DOHH2 (cell line): ENCODE measurements at regions not wholly inside any gene's neighbourhood (a gene's known extent, or its start where the extent isn't known, plus 50 kb on each side); places are given as distances from the start of the nearest gene placed in this dataset.
"Not testable (repeated sequence)": the region's sequence is repeated elsewhere in the genome, so short reads cannot be mapped to it uniquely, and the experiment has no call there.

Experiments
- H3F3A ChIP-seq: fragments of 200-600 bp; sonication (generic), shearing (Covaris generic); 2 replicates; pipeline ENCODE4 v1.6.0; 2016; ENCODE audit warnings: antibody characterized with exemption, mild to moderate bottlenecking; ENCODE audit not compliant: control insufficient read depth, insufficient read depth
- H3K27ac ChIP-seq: fragments of 200-600 bp; sonication (generic); 2 replicates; pipeline ENCODE4 v1.5.1; 2014; ENCODE audit warnings: low read depth, mild to moderate bottlenecking, low read length, moderate library complexity
- H3K27me3 ChIP-seq: fragments of 200-600 bp; sonication (generic); 2 replicates; pipeline ENCODE4 v1.6.1; 2014; ENCODE audit warnings: mild to moderate bottlenecking, low read length, mixed read lengths; ENCODE audit not compliant: control insufficient read depth
- H3K36me3 ChIP-seq: fragments of 200-600 bp; sonication (generic); 2 replicates; pipeline ENCODE4 v1.6.1; 2014; ENCODE audit warnings: mild to moderate bottlenecking, low read length, moderate library complexity, mixed read lengths; ENCODE audit not compliant: control insufficient read depth
- H3K4me1 ChIP-seq: fragments of 200-600 bp; sonication (generic); 2 replicates; pipeline ENCODE4 v1.6.1; 2014; ENCODE audit warnings: mild to moderate bottlenecking, low read length, mixed read lengths; ENCODE audit not compliant: control insufficient read depth
- H3K4me2 ChIP-seq: fragments of 200-600 bp; sonication (generic); 2 replicates; pipeline ENCODE4 v1.6.0; 2014; ENCODE audit warnings: mild to moderate bottlenecking, low read length, moderate library complexity
- H3K4me3 ChIP-seq: fragments of 200-600 bp; sonication (generic); 2 replicates; pipeline ENCODE4 v1.5.1; 2014; ENCODE audit warnings: mild to moderate bottlenecking, low read length, mixed read lengths
- H3K79me2 ChIP-seq: fragments of 200-600 bp; sonication (generic); 2 replicates; pipeline ENCODE4 v1.6.1; 2014; ENCODE audit warnings: mild to moderate bottlenecking, low read length, mixed read lengths; ENCODE audit not compliant: control insufficient read depth
- H3K9me2 ChIP-seq: fragments of 200-600 bp; sonication (generic); replicated peaks from 2 replicates; pipeline ENCODE4 v1.6.1; 2014; ENCODE audit warnings: mild to moderate bottlenecking, low read length, mixed read lengths; ENCODE audit not compliant: control insufficient read depth
- H3K9me3 ChIP-seq: fragments of 200-600 bp; sonication (generic); 2 replicates; pipeline ENCODE4 v1.6.1; 2014; ENCODE audit warnings: antibody characterized with exemption, low read length, mixed read lengths; ENCODE audit not compliant: control insufficient read depth, insufficient read depth
- H4K20me1 ChIP-seq: fragments of 200-600 bp; sonication (generic); 2 replicates; pipeline ENCODE4 v1.6.0; 2014; ENCODE audit warnings: low read depth, mild to moderate bottlenecking, antibody characterized with exemption, low read length, moderate library complexity; ENCODE audit not compliant: control insufficient read depth, insufficient read depth
- EZH2phosphoT487 ChIP-seq: fragments of 200-600 bp; sonication (generic); IDR thresholded peaks from 2 replicates; pipeline ENCODE4 v1.6.1; 2017; ENCODE audit warnings: borderline replicate concordance, mild to moderate bottlenecking, antibody characterized with exemption, low read length, moderate library complexity, mixed read lengths
- TF ChIP-seq, protein P1 (sequence below): fragments of 200-600 bp; sonication (generic); IDR thresholded peaks from one replicate; pipeline ENCODE4 v1.5.1; 2014; ENCODE audit warnings: antibody characterized with exemption, mild to moderate bottlenecking, low read depth, low read length; ENCODE audit not compliant: poor library complexity, severe bottlenecking

DNA sequence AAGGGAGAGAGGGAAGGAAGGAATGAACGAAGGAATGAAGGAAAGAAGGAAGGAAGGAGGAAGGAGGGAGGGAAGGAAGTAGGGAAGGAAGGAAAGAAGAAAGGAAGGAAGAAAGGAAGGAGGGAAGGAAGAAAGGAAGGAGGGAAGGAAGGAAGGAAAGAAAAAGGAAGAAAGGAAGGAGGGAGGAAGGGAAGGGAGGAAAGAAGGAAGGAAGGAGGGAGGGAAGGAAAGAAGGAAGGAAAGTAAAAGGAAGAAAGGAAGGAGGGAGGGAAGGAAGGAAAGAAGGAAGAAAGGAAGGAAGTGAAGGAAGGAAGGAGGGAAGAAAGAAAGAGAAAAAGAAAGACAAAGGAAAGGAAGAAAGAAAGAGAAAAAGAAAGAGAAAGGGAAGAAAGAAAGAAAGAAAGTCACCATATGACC lies 442.4 kb downstream of the RBFOX1 start:
- no peak for TF ChIP-seq EZH2phosphoT487
- TF ChIP-seq, protein P1, sequence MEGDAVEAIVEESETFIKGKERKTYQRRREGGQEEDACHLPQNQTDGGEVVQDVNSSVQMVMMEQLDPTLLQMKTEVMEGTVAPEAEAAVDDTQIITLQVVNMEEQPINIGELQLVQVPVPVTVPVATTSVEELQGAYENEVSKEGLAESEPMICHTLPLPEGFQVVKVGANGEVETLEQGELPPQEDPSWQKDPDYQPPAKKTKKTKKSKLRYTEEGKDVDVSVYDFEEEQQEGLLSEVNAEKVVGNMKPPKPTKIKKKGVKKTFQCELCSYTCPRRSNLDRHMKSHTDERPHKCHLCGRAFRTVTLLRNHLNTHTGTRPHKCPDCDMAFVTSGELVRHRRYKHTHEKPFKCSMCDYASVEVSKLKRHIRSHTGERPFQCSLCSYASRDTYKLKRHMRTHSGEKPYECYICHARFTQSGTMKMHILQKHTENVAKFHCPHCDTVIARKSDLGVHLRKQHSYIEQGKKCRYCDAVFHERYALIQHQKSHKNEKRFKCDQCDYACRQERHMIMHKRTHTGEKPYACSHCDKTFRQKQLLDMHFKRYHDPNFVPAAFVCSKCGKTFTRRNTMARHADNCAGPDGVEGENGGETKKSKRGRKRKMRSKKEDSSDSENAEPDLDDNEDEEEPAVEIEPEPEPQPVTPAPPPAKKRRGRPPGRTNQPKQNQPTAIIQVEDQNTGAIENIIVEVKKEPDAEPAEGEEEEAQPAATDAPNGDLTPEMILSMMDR, result no peak
- Histone ChIP-seq H4K20me1 (no peaks in the 10 kb centered on the region), H3K27ac (no peak overlapping the region), H3K4me2 (no peak overlapping the region), H3K4me3 (no peak overlapping the region), H3F3A (no peaks in the 10 kb centered on the region), H3K9me2 (no peaks in the 10 kb centered on the region), H3K79me2 (no peaks in the 10 kb centered on the region), H3K27me3 (no peaks in the 10 kb centered on the region), H3K9me3 (peaks cover 2% of the 10 kb centered on the region; the same call in 1 of the 2 replicates), H3K4me1 (no peaks in the 10 kb centered on the region), H3K36me3 (no peaks in the 10 kb centered on the region)

DNA sequence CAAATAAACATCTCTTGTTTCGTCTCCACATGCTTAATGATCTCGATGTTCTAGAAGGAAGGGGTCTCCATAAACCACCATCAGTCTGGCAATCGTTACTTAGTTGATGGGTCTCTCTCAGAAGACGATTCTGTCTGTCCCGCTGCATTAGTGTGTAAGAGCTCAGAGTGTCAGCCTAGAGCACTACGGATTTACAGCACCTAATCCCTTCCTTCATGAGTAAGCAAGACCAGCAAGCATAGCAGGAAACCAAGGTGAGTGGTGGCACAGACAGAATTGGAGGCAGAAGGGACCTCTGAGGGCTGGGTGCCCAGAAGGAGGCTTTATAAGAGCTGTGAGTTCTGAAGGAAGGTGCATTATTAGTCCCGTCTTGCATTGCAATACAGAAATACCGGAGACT lies 440.1 kb downstream of the RBFOX1 start:
- Histone ChIP-seq H3K27me3 (no peaks in the 10 kb centered on the region), H3K36me3 (no peaks in the 10 kb centered on the region), H3K79me2 (no peaks in the 10 kb centered on the region), H3K4me3 (no peak overlapping the region), H3K27ac (no peak overlapping the region), H3K4me2 (no peak overlapping the region), H4K20me1 (no peaks in the 10 kb centered on the region), H3K9me3 (peaks cover 2% of the 10 kb centered on the region; the same call in 1 of the 2 replicates), H3F3A (no peaks in the 10 kb centered on the region), H3K9me2 (no peaks in the 10 kb centered on the region), H3K4me1 (no peaks in the 10 kb centered on the region)
- TF ChIP-seq, protein P1, result no peak
- TF ChIP-seq EZH2phosphoT487, result no peak

DNA sequence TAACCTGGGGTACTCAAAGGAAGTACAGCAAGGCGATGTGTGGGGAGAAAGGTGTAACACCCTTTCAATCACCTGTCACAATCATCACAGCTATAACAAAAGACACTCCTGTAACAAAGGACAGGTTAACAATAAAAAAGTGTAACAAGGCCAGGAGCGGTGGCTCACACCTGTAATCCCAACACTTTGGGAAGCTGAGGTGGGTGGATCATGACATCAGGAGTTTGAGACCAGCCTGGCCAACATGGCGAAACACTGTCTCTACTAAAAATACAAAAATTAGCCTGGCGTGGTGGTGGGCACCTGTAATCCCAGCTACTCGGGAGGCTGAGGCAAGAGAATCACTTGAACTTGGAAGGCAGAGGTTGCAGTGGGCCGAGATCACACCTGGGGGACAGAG lies 436.4 kb downstream of the RBFOX1 start:
- not testable (repeated sequence) for H3K9me3 ChIP-seq, H3K4me3 ChIP-seq, H3F3A ChIP-seq, H4K20me1 ChIP-seq, H3K4me2 ChIP-seq, H3K79me2 ChIP-seq, H3K27me3 ChIP-seq, H3K4me1 ChIP-seq, H3K36me3 ChIP-seq, H3K9me2 ChIP-seq, H3K27ac ChIP-seq

DNA sequence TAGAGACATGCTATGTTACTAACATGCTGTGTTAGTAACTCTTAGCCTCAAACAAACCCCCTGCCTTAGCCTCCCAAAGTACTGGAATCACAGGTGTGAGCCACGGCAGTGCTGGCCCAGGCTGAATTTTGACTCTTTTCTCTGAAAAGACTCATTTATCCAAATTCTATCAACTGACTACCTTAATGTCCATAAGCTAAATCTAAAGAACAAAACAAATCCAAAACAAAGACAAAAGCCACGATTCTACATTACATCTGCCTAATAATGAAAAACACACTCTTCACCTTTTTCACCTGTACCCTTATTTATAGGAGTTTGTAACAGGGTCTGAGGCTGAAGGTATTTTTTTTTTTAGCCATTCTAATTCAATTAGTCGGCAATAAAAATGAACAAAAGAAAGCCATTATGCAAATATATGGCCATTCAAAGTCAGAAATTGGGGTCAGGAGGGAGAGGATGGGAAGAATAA lies 432.5 kb downstream of the RBFOX1 start:
- TF ChIP-seq EZH2phosphoT487, result no peak
- TF ChIP-seq, protein P1, result no peak
- Histone ChIP-seq H3K4me3 (no peak overlapping the region), H3K27ac (no peak overlapping the region), H3K4me1 (no peaks in the 10 kb centered on the region), H3K79me2 (no peaks in the 10 kb centered on the region), H3K9me3 (no peaks in the 10 kb centered on the region; the same call in 1 of the 2 replicates), H3K27me3 (no peaks in the 10 kb centered on the region), H4K20me1 (no peaks in the 10 kb centered on the region), H3K36me3 (no peaks in the 10 kb centered on the region), H3F3A (no peaks in the 10 kb centered on the region), H3K4me2 (no peak overlapping the region), H3K9me2 (no peaks in the 10 kb centered on the region)
